ENCODE measurements at regions not wholly inside any gene's neighbourhood (a gene's known extent, or its start where the extent isn't known, plus 50 kb on each side); places are given as distances from the start of the nearest gene placed in this dataset.

GRCh38 chr1:30188329-30188728 lies 535.1 kb downstream of the MATN1 start (continued):
- TF ChIP-seq MLLT1 (IDR thresholded peaks at IDR 0.05) (no peak), RUNX3 (IDR thresholded peaks at IDR 0.05; ENCODE audit: low read length) (no peak), GABPA (IDR thresholded peaks at IDR 0.05; ENCODE audit: low read depth) (no peak), ZNF687 (IDR thresholded peaks at IDR 0.05) (no peak)

GRCh38 chr1:30187413-30188023 lies 535.9 kb downstream of the MATN1 start:
- Histone ChIP-seq H3K9ac (ENCODE audit: control insufficient read depth, insufficient read depth, low read length) (no peak overlapping the region), H3K4me1 (ENCODE audit: control insufficient read depth, insufficient read depth, low read length) (no peaks in the 10 kb centered on the region), H3K27ac (ENCODE audit: control insufficient read depth, insufficient read depth) (no peak overlapping the region), H3K4me3 (no peak overlapping the region), H3K36me3 (ENCODE audit: control insufficient read depth in 2 of 2, insufficient read depth in 2 of 2, low read length in 1 of 2) (no peaks in the 10 kb centered on the region), H3K27me3 (replicated peaks in 1 of 2; ENCODE audit: control insufficient read depth in 2 of 2, insufficient read depth in 2 of 2, low read length in 1 of 2) (no peaks in the 10 kb centered on the region; a peak in 1 of 4 replicates), H2AFZ (ENCODE audit: control insufficient read depth, low read depth, low read length) (no peak overlapping the region), H3K79me2 (ENCODE audit: control insufficient read depth, insufficient read depth, low read length) (no peaks in the 10 kb centered on the region), H3K9me3 (replicated peaks; ENCODE audit: control insufficient read depth, insufficient read depth, low read length) (no peaks in the 10 kb centered on the region), H3K4me2 (ENCODE audit: control insufficient read depth, insufficient read depth) (no peak overlapping the region), H4K20me1 (ENCODE audit: control insufficient read depth, insufficient read depth) (no peaks in the 10 kb centered on the region)
- ChIA-PET SMC1A (ENCODE audit: uncharacterized antibody, unreplicated experiment) (no interaction called here), CTCF (no interaction called here), RAD21 (ENCODE audit: unreplicated experiment) (no interaction called here), POLR2A (no interaction called here)
- DNase-seq (ENCODE audit: low read depth, low spot score) (no peak), FAIRE-seq (no peak), ATAC-seq (no peak)
- WGBS (ENCODE audit: insufficient coverage, insufficient replicate concordance, low lambda C conversion rate, missing lambda C conversion rate), result 16% methylated on average over 4 of the region's 4 CpGs
- in situ Hi-C loops (cut with MboI), result no loop called here
- intact Hi-C loops (cut with micrococcal nuclease; ENCODE audit: unreplicated experiment), result no loop called here
- no TSS peak for BruUV-seq (replicated peaks)
- TF ChIP-seq LARP7 (IDR thresholded peaks at IDR 0.05), result no peak
- no peak for TF ChIP-seq HDAC2 (IDR thresholded peaks at IDR 0.05)
- no peak for TF ChIP-seq ETV6 (conservative IDR thresholded peaks at IDR 0.05 in 1 of 2, IDR thresholded peaks at IDR 0.05 in 1 of 2; ENCODE audit: borderline replicate concordance in 1 of 2, low read depth in 1 of 2)
- no peak for TF ChIP-seq E4F1 (IDR thresholded peaks at IDR 0.05; ENCODE audit: borderline replicate concordance, partially characterized antibody)
- no peak for TF ChIP-seq CREB1 (IDR thresholded peaks at IDR 0.05; ENCODE audit: low read depth)
- TF ChIP-seq ZNF592 (IDR thresholded peaks at IDR 0.05), result no peak
- TF ChIP-seq JUNB (IDR thresholded peaks at IDR 0.05), result no peak
